ENCODE measurements at regions not wholly inside any gene's neighbourhood (a gene's known extent, or its start where the extent isn't known, plus 50 kb on each side); places are given as distances from the start of the nearest gene placed in this dataset.

GRCh38 chr6:73964241-73964854, 268.3 kb downstream of the CD109 start:
- TF ChIP-seq CTCF (IDR thresholded peaks at IDR 0.05; ENCODE audit: low read depth, low read length, poor library complexity, severe bottlenecking): no peak
- TF ChIP-seq EZH2phosphoT487 (IDR thresholded peaks at IDR 0.05; ENCODE audit: borderline replicate concordance, low read length): no peak
- no peaks in the 10 kb centered on the region for H3K79me2 ChIP-seq (ENCODE audit: control insufficient read depth, low read length)
- no peaks in the 10 kb centered on the region for H3K4me1 ChIP-seq (ENCODE audit: control insufficient read depth, low read length)
- no peaks in the 10 kb centered on the region for H3K9me2 ChIP-seq (replicated peaks; ENCODE audit: control insufficient read depth, low read length)
- H3K4me2 ChIP-seq (ENCODE audit: low read length): no peak overlapping the region
- H4K20me1 ChIP-seq (ENCODE audit: control insufficient read depth, insufficient read depth, low read depth, low read length): no peaks in the 10 kb centered on the region
- no peaks in the 10 kb centered on the region for H3K27me3 ChIP-seq (ENCODE audit: control insufficient read depth, low read length)
- H3K9me3 ChIP-seq (ENCODE audit: control insufficient read depth, insufficient read depth, low read length): no peaks in the 10 kb centered on the region
- H3K36me3 ChIP-seq (ENCODE audit: control insufficient read depth, low read length): no peaks in the 10 kb centered on the region
- H3K4me3 ChIP-seq (ENCODE audit: low read length): no peak overlapping the region
- H3F3A ChIP-seq (ENCODE audit: control insufficient read depth, insufficient read depth): no peaks in the 10 kb centered on the region
- H3K27ac ChIP-seq (ENCODE audit: low read depth, low read length): no peak overlapping the region

- no peak overlapping the region for H3K27ac ChIP-seq (ENCODE audit: low read depth, low read length)
- no peak overlapping the region for H3K4me3 ChIP-seq (ENCODE audit: low read length)
- H3K27me3 ChIP-seq (ENCODE audit: control insufficient read depth, low read length): no peaks in the 10 kb centered on the region
- no peaks in the 10 kb centered on the region for H3K9me3 ChIP-seq (ENCODE audit: control insufficient read depth, insufficient read depth, low read length)
- no peaks in the 10 kb centered on the region for H4K20me1 ChIP-seq (ENCODE audit: control insufficient read depth, insufficient read depth, low read depth, low read length)
- no peaks in the 10 kb centered on the region for H3K9me2 ChIP-seq (replicated peaks; ENCODE audit: control insufficient read depth, low read length)
- no peak overlapping the region for H3K4me2 ChIP-seq (ENCODE audit: low read length)
- no peaks in the 10 kb centered on the region for H3F3A ChIP-seq (ENCODE audit: control insufficient read depth, insufficient read depth)
- no peak for TF ChIP-seq EZH2phosphoT487 (IDR thresholded peaks at IDR 0.05; ENCODE audit: borderline replicate concordance, low read length)
- TF ChIP-seq CTCF (IDR thresholded peaks at IDR 0.05; ENCODE audit: low read depth, low read length, poor library complexity, severe bottlenecking): no peak
- no peaks in the 10 kb centered on the region for H3K4me1 ChIP-seq (ENCODE audit: control insufficient read depth, low read length)
- H3K36me3 ChIP-seq (ENCODE audit: control insufficient read depth, low read length): no peaks in the 10 kb centered on the region
- no peaks in the 10 kb centered on the region for H3K79me2 ChIP-seq (ENCODE audit: control insufficient read depth, low read length)
These were observed 266.9 kb downstream of the CD109 start for GRCh38 chr6:73962884-73963283.

- H3F3A ChIP-seq (ENCODE audit: control insufficient read depth, insufficient read depth): no peaks in the 10 kb centered on the region
- H3K27me3 ChIP-seq (ENCODE audit: control insufficient read depth, low read length): no peaks in the 10 kb centered on the region
- H3K9me2 ChIP-seq (replicated peaks; ENCODE audit: control insufficient read depth, low read length): no peaks in the 10 kb centered on the region
- H3K9me3 ChIP-seq (ENCODE audit: control insufficient read depth, insufficient read depth, low read length): no peaks in the 10 kb centered on the region
- H3K4me2 ChIP-seq (ENCODE audit: low read length): no peak overlapping the region
- H3K79me2 ChIP-seq (ENCODE audit: control insufficient read depth, low read length): no peaks in the 10 kb centered on the region
- no peaks in the 10 kb centered on the region for H3K36me3 ChIP-seq (ENCODE audit: control insufficient read depth, low read length)
- no peak for TF ChIP-seq CTCF (IDR thresholded peaks at IDR 0.05; ENCODE audit: low read depth, low read length, poor library complexity, severe bottlenecking)
- no peak for TF ChIP-seq EZH2phosphoT487 (IDR thresholded peaks at IDR 0.05; ENCODE audit: borderline replicate concordance, low read length)
- H4K20me1 ChIP-seq (ENCODE audit: control insufficient read depth, insufficient read depth, low read depth, low read length): no peaks in the 10 kb centered on the region
- H3K27ac ChIP-seq (ENCODE audit: low read depth, low read length): no peak overlapping the region
- H3K4me3 ChIP-seq (ENCODE audit: low read length): no peak overlapping the region
- no peaks in the 10 kb centered on the region for H3K4me1 ChIP-seq (ENCODE audit: control insufficient read depth, low read length)
These were observed 260.3 kb downstream of the CD109 start for GRCh38 chr6:73956305-73956704.
